Activated T-cell treated with anti-CD3 and anti-CD28 coated beads, Interleukin-2, amount 50 U/mL, for 24 hours (primary cell): ENCODE measurements at regions not wholly inside any gene's neighbourhood (a gene's known extent, or its start where the extent isn't known, plus 50 kb on each side); places are given as distances from the start of the nearest gene placed in this dataset.

Source experiments
- DNase-seq: peaks from one replicate; pipeline ENCODE4 v3.0.0-alpha.2; 2020
- H3K27ac Mint-ChIP-seq: 2 replicates; pipeline ENCODE4 v1.8.0; 2020; ENCODE audit warnings: mild to moderate bottlenecking, mixed read lengths
- H3K27me3 Mint-ChIP-seq: 2 replicates; pipeline ENCODE4 v1.8.0; 2020; ENCODE audit warnings: mixed read lengths
- H3K36me3 Mint-ChIP-seq: 2 replicates; pipeline ENCODE4 v1.8.0; 2020; ENCODE audit warnings: low read depth, mixed read lengths
- H3K4me1 Mint-ChIP-seq: 2 replicates; pipeline ENCODE4 v1.8.0; 2020; ENCODE audit warnings: low read depth, mixed read lengths
- H3K4me3 Mint-ChIP-seq: 2 replicates; pipeline ENCODE4 v1.8.0; 2020; ENCODE audit warnings: mild to moderate bottlenecking, moderate library complexity, mixed read lengths
- H3K9me3 Mint-ChIP-seq: 2 replicates; pipeline ENCODE4 v1.8.0; 2020; ENCODE audit warnings: mixed read lengths

- Mint-ChIP-seq H3K36me3 (no peaks in the 10 kb centered on the region), H3K9me3 (peaks cover 2% of the 10 kb centered on the region), H3K4me3 (no peak overlapping the region), H3K4me1 (no peaks in the 10 kb centered on the region), H3K27ac (no peak overlapping the region), H3K27me3 (no peaks in the 10 kb centered on the region)
- no peak for DNase-seq
Observed at GRCh38 chr5:175035882-175036533, 311.6 kb downstream of the MSX2 start.

GRCh38 chr5:175034924-175035323 lies 310.5 kb downstream of the MSX2 start:
- H3K27me3 Mint-ChIP-seq = no peaks in the 10 kb centered on the region
- H3K4me3 Mint-ChIP-seq = no peak overlapping the region
- peaks cover 2% of the 10 kb centered on the region for H3K9me3 Mint-ChIP-seq

GRCh38 chr5:175032741-175033151 lies 308.4 kb downstream of the MSX2 start:
- Mint-ChIP-seq H3K4me1 (no peaks in the 10 kb centered on the region), H3K4me3 (no peak overlapping the region), H3K27ac (no peak overlapping the region), H3K36me3 (no peaks in the 10 kb centered on the region), H3K9me3 (peaks cover 2% of the 10 kb centered on the region), H3K27me3 (no peaks in the 10 kb centered on the region)
- no peak for DNase-seq

More at GRCh38 chr5:175034924-175035323, 310.5 kb downstream of the MSX2 start:
- H3K27ac Mint-ChIP-seq = no peak overlapping the region
- no peak for DNase-seq
- no peaks in the 10 kb centered on the region for H3K36me3 Mint-ChIP-seq
- no peaks in the 10 kb centered on the region for H3K4me1 Mint-ChIP-seq

GRCh38 chr5:175032013-175032412 lies 307.6 kb downstream of the MSX2 start:
- Mint-ChIP-seq H3K4me3 (no peak overlapping the region), H3K4me1 (no peaks in the 10 kb centered on the region)

GRCh38 chr5:175027390-175027789 lies 303.0 kb downstream of the MSX2 start:
- Mint-ChIP-seq H3K36me3 (no peaks in the 10 kb centered on the region), H3K27me3 (peaks cover 10% of the 10 kb centered on the region), H3K4me1 (no peaks in the 10 kb centered on the region), H3K9me3 (peaks cover 2% of the 10 kb centered on the region), H3K27ac (no peak overlapping the region), H3K4me3 (no peak overlapping the region)
- DNase-seq = no peak

More at GRCh38 chr5:175032013-175032412, 307.6 kb downstream of the MSX2 start:
- Mint-ChIP-seq H3K27ac (no peak overlapping the region), H3K36me3 (no peaks in the 10 kb centered on the region), H3K9me3 (peaks cover 2% of the 10 kb centered on the region), H3K27me3 (no peaks in the 10 kb centered on the region)
- no peak for DNase-seq

- H3K9me3 Mint-ChIP-seq = peaks cover 2% of the 10 kb centered on the region
- H3K36me3 Mint-ChIP-seq = no peaks in the 10 kb centered on the region
- H3K4me3 Mint-ChIP-seq = no peak overlapping the region
Observed at GRCh38 chr5:175025077-175025476, 300.7 kb downstream of the MSX2 start.

GRCh38 chr5:175021841-175022625 lies 297.7 kb downstream of the MSX2 start:
- H3K36me3 Mint-ChIP-seq = no peaks in the 10 kb centered on the region
- no peak overlapping the region for H3K4me3 Mint-ChIP-seq
- DNase-seq = no peak
- peaks cover 21% of the 10 kb centered on the region for H3K27me3 Mint-ChIP-seq
- H3K4me1 Mint-ChIP-seq = no peaks in the 10 kb centered on the region
- H3K27ac Mint-ChIP-seq = no peak overlapping the region
- H3K9me3 Mint-ChIP-seq = peaks cover 2% of the 10 kb centered on the region

More at GRCh38 chr5:175025077-175025476, 300.7 kb downstream of the MSX2 start:
- Mint-ChIP-seq H3K4me1 (no peaks in the 10 kb centered on the region), H3K27ac (no peak overlapping the region), H3K27me3 (peaks cover 12% of the 10 kb centered on the region)
- no peak for DNase-seq

- Mint-ChIP-seq H3K4me1 (no peaks in the 10 kb centered on the region), H3K9me3 (peaks cover 2% of the 10 kb centered on the region), H3K27me3 (peaks cover 21% of the 10 kb centered on the region), H3K4me3 (no peak overlapping the region), H3K36me3 (no peaks in the 10 kb centered on the region), H3K27ac (no peak overlapping the region)
- no peak for DNase-seq
Observed at GRCh38 chr5:175021321-175021720, 296.9 kb downstream of the MSX2 start.

GRCh38 chr5:175015028-175015685 lies 290.8 kb downstream of the MSX2 start:
- H3K4me3 Mint-ChIP-seq = no peak overlapping the region

GRCh38 chr5:175013251-175013650 lies 288.9 kb downstream of the MSX2 start:
- Mint-ChIP-seq H3K9me3 (no peaks in the 10 kb centered on the region), H3K36me3 (no peaks in the 10 kb centered on the region), H3K4me1 (no peaks in the 10 kb centered on the region), H3K4me3 (no peak overlapping the region), H3K27me3 (peaks cover 7% of the 10 kb centered on the region), H3K27ac (no peak overlapping the region)
- DNase-seq = no peak

More at GRCh38 chr5:175015028-175015685, 290.8 kb downstream of the MSX2 start:
- Mint-ChIP-seq H3K36me3 (no peaks in the 10 kb centered on the region), H3K27me3 (peaks cover 12% of the 10 kb centered on the region), H3K27ac (no peak overlapping the region), H3K4me1 (no peaks in the 10 kb centered on the region), H3K9me3 (no peaks in the 10 kb centered on the region)
- DNase-seq = no peak

- Mint-ChIP-seq H3K4me3 (no peak overlapping the region), H3K27ac (no peak overlapping the region), H3K4me1 (no peaks in the 10 kb centered on the region), H3K27me3 (peaks cover 3% of the 10 kb centered on the region), H3K36me3 (no peaks in the 10 kb centered on the region), H3K9me3 (no peaks in the 10 kb centered on the region)
- DNase-seq = no peak
Observed at GRCh38 chr5:175012267-175012666, 287.9 kb downstream of the MSX2 start.

- Mint-ChIP-seq H3K27me3 (peaks cover 14% of the 10 kb centered on the region), H3K27ac (no peak overlapping the region), H3K9me3 (peaks cover 6% of the 10 kb centered on the region), H3K36me3 (peaks cover 2% of the 10 kb centered on the region), H3K4me1 (peaks cover 3% of the 10 kb centered on the region), H3K4me3 (no peak overlapping the region)
- no peak for DNase-seq
Observed at GRCh38 chr5:175003531-175003930, 279.1 kb downstream of the MSX2 start.

GRCh38 chr5:175001876-175002645 lies 277.7 kb downstream of the MSX2 start:
- Mint-ChIP-seq H3K27me3 (peaks cover 14% of the 10 kb centered on the region), H3K4me1 (peaks cover 16% of the 10 kb centered on the region), H3K27ac (no peak overlapping the region), H3K9me3 (peaks cover 19% of the 10 kb centered on the region), H3K36me3 (peaks cover 4% of the 10 kb centered on the region), H3K4me3 (no peak overlapping the region)
- no peak for DNase-seq

- no peak for DNase-seq
- Mint-ChIP-seq H3K36me3 (peaks cover 4% of the 10 kb centered on the region), H3K4me3 (no peak overlapping the region), H3K4me1 (peaks cover 16% of the 10 kb centered on the region), H3K9me3 (peaks cover 19% of the 10 kb centered on the region), H3K27ac (no peak overlapping the region), H3K27me3 (peaks cover 14% of the 10 kb centered on the region)
Observed at GRCh38 chr5:175001311-175001710, 276.9 kb downstream of the MSX2 start.
